Esophagus muscularis mucosa (tissue), 4 donors: ENCODE measurements at regions not wholly inside any gene's neighbourhood (a gene's known extent, or its start where the extent isn't known, plus 50 kb on each side); places are given as distances from the start of the nearest gene placed in this dataset.

Experiments
- EP300 ChIP-seq: sonication (generic); formaldehyde crosslinking; IDR thresholded peaks from one replicate; pipeline ENCODE4 v1.6.1; 2017; ENCODE audit warnings: antibody characterized with exemption
- POLR2A ChIP-seq: fragments of 450-650 bp; IDR thresholded peaks from one replicate; pipeline ENCODE4 v1.6.1; 2017; ENCODE audit warnings: antibody characterized with exemption, moderate library complexity, mild to moderate bottlenecking, low read depth
- POLR2AphosphoS5 ChIP-seq, 2 donors: sonication (generic); formaldehyde crosslinking; IDR thresholded peaks; one replicate each; pipeline ENCODE4 v1.6.1; 2017; ENCODE audit warnings: antibody characterized with exemption in 2 of 2
- TF ChIP-seq, protein P1 (sequence below), 3 experiments: fragments of 200-600 bp in 2 of 3; fragments of 450-650 bp in 1 of 3; sonication (generic) in 2 of 3; IDR thresholded peaks; one replicate each; pipeline ENCODE4 v1.5.1; 2017 to 2019; ENCODE audit warnings: antibody characterized with exemption in 3 of 3, mild to moderate bottlenecking in 2 of 3, moderate library complexity in 1 of 3

- TF ChIP-seq, protein P1, sequence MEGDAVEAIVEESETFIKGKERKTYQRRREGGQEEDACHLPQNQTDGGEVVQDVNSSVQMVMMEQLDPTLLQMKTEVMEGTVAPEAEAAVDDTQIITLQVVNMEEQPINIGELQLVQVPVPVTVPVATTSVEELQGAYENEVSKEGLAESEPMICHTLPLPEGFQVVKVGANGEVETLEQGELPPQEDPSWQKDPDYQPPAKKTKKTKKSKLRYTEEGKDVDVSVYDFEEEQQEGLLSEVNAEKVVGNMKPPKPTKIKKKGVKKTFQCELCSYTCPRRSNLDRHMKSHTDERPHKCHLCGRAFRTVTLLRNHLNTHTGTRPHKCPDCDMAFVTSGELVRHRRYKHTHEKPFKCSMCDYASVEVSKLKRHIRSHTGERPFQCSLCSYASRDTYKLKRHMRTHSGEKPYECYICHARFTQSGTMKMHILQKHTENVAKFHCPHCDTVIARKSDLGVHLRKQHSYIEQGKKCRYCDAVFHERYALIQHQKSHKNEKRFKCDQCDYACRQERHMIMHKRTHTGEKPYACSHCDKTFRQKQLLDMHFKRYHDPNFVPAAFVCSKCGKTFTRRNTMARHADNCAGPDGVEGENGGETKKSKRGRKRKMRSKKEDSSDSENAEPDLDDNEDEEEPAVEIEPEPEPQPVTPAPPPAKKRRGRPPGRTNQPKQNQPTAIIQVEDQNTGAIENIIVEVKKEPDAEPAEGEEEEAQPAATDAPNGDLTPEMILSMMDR (IDR thresholded peaks at IDR 0.05) = no peak
- TF ChIP-seq POLR2AphosphoS5 (IDR thresholded peaks at IDR 0.05) (no peak), POLR2A (no peak), EP300 (no peak)
Measured at GRCh38 chr5:104325356-104325755, 762.8 kb upstream of the NUDT12 start.
